H1 (cell line): ENCODE measurements at regions not wholly inside any gene's neighbourhood (a gene's known extent, or its start where the extent isn't known, plus 50 kb on each side); places are given as distances from the start of the nearest gene placed in this dataset.

Experiments
- CTCF ChIA-PET: fragments of 300-600 bp; sonication (Branson Sonifier 250); formaldehyde crosslinking; loops from one replicate; lab custom pipeline; 2021; ENCODE audit not compliant: partially characterized antibody; lab: Charles Lee
- POLR2A ChIA-PET: fragments of 300-600 bp; sonication (Branson Sonifier 250); formaldehyde crosslinking; loops from one replicate; lab custom pipeline; 2021; ENCODE audit warnings: inconsistent platforms; ENCODE audit not compliant: partially characterized antibody; lab: Charles Lee
- DNase-seq, 2 experiments: peaks; one replicate each; pipeline versions ENCODE4 v3.0.0 to v3.0.0-alpha.2; 2010 to 2022; ENCODE audit warnings: low spot score in 2 of 2, low read depth in 1 of 2, mixed read lengths in 1 of 2
- FAIRE-seq: peaks from 2 replicates; lab custom pipeline; 2011; peaks lifted over from hg19 to GRCh38; lab: Jason Lieb, UNC
- H2AFZ ChIP-seq: 2 replicates; pipeline ENCODE4 v1.8.1; 2012; ENCODE audit warnings: low read length, inconsistent platforms
- H2AK5ac ChIP-seq: 2 replicates; pipeline ENCODE4 v1.6.1; 2013; ENCODE audit warnings: low read depth, low read length
- H2BK120ac ChIP-seq: replicated peaks from 2 replicates; pipeline ENCODE3; 2013; ENCODE audit warnings: low read depth, low read length, inconsistent platforms
- H2BK12ac ChIP-seq: 2 replicates; pipeline ENCODE4 v1.6.1; 2013; ENCODE audit warnings: low read depth, low read length
- H2BK15ac ChIP-seq: 2 replicates; pipeline ENCODE4 v1.6.1; 2013; ENCODE audit warnings: low read length
- H2BK20ac ChIP-seq: 2 replicates; pipeline ENCODE4 v1.6.1; 2013; ENCODE audit warnings: low read length
- H2BK5ac ChIP-seq: 2 replicates; pipeline ENCODE4 v1.6.1; 2013; ENCODE audit warnings: low read depth, low read length
- H3K14ac ChIP-seq: 2 replicates; pipeline ENCODE4 v1.6.1; 2013; ENCODE audit warnings: inconsistent platforms; ENCODE audit not compliant: insufficient read length
- H3K18ac ChIP-seq: 2 replicates; pipeline ENCODE4 v1.6.1; 2013; ENCODE audit warnings: low read length; ENCODE audit errors: extremely low read depth
- H3K23ac ChIP-seq: 2 replicates; pipeline ENCODE4 v1.6.1; 2013; ENCODE audit warnings: inconsistent platforms; ENCODE audit not compliant: insufficient read length
- H3K23me2 ChIP-seq: 2 replicates; pipeline ENCODE4 v1.6.1; 2013; ENCODE audit warnings: low read depth, low read length
- H3K27ac ChIP-seq: 2 replicates; pipeline ENCODE4 v1.6.1; 2011; ENCODE audit warnings: low read depth, low read length, inconsistent platforms
- H3K27me3 ChIP-seq, 4 experiments: replicated peaks in 1 of 4; 1 replicate in 1 of 4; 2 replicates in 3 of 4; pipeline versions ENCODE4 v1.6.1 to v1.8.1; 2011 to 2013; ENCODE audit warnings: low read length in 3 of 4, mild to moderate bottlenecking in 3 of 4, inconsistent platforms in 2 of 4, mixed read lengths in 2 of 4, moderate library complexity in 1 of 4; ENCODE audit not compliant: control insufficient read depth in 3 of 4, insufficient read depth in 3 of 4; ENCODE audit errors: extremely low read depth in 1 of 4
- H3K36me3 ChIP-seq, 4 experiments: 2 replicates each; pipeline versions ENCODE4 v1.6.1 to v1.8.1; 2011 to 2013; ENCODE audit warnings: mild to moderate bottlenecking in 4 of 4, low read length in 3 of 4, moderate library complexity in 2 of 4, control low read depth in 1 of 4, inconsistent platforms in 1 of 4; ENCODE audit not compliant: insufficient read depth in 4 of 4, control insufficient read depth in 2 of 4
- H3K4ac ChIP-seq: replicated peaks from 2 replicates; pipeline ENCODE3; 2013; ENCODE audit warnings: low read length, low read depth, mixed read lengths, inconsistent platforms; ENCODE audit not compliant: insufficient read length
- H3K4me1 ChIP-seq, 4 experiments: replicated peaks in 1 of 4; 1 replicate in 1 of 4; 2 replicates in 3 of 4; pipeline versions ENCODE4 v1.6.1 to v1.8.1; 2011 to 2013; ENCODE audit warnings: low read length in 3 of 4, inconsistent platforms in 2 of 4, mixed read lengths in 1 of 4; ENCODE audit not compliant: insufficient read depth in 4 of 4, control insufficient read depth in 3 of 4
- H3K4me2 ChIP-seq, 2 experiments: 2 replicates each; pipeline versions ENCODE4 v1.6.1 to v1.8.1; 2011 to 2013; ENCODE audit warnings: low read depth in 2 of 2, low read length in 2 of 2, control low read depth in 1 of 2, inconsistent platforms in 1 of 2, mild to moderate bottlenecking in 1 of 2; ENCODE audit not compliant: insufficient read depth in 1 of 2
- H3K4me3 ChIP-seq, 4 experiments: fragments of 200-600, 300-600 bp in 1 of 4; sonication (generic), shearing (Covaris generic), sonication (Bioruptor Twin) in 1 of 4; 2 replicates each; pipeline versions ENCODE4 v1.5.1 to v1.8.1; 2011 to 2016; ENCODE audit warnings: low read length in 4 of 4, low read depth in 3 of 4, control low read depth in 2 of 4, inconsistent platforms in 2 of 4, mild to moderate bottlenecking in 2 of 4, mixed read lengths in 1 of 4, moderate library complexity in 1 of 4; ENCODE audit not compliant: insufficient read depth in 2 of 4; ENCODE audit errors: extremely low read depth in 1 of 4
- H3K56ac ChIP-seq: replicated peaks from 2 replicates; pipeline ENCODE3; 2013; ENCODE audit warnings: low read depth, mild to moderate bottlenecking, mixed read lengths, low read length, inconsistent platforms; ENCODE audit not compliant: insufficient read length
- H3K79me1 ChIP-seq: 2 replicates; pipeline ENCODE4 v1.6.1; 2013; ENCODE audit warnings: low read depth, low read length, control low read depth
- H3K79me2 ChIP-seq, 2 experiments: 2 replicates each; pipeline versions ENCODE4 v1.6.1 to v1.8.1; 2012 to 2013; ENCODE audit warnings: low read length in 2 of 2, mild to moderate bottlenecking in 2 of 2, inconsistent platforms in 1 of 2; ENCODE audit not compliant: insufficient read depth in 2 of 2, control insufficient read depth in 1 of 2
- H3K9ac ChIP-seq, 4 experiments: replicated peaks in 1 of 4; 1 replicate in 1 of 4; 2 replicates in 3 of 4; pipeline versions ENCODE4 v1.6.1 to v1.8.1; 2011 to 2013; ENCODE audit warnings: low read depth in 3 of 4, low read length in 3 of 4, control low read depth in 2 of 4, mild to moderate bottlenecking in 2 of 4, moderate library complexity in 2 of 4, inconsistent platforms in 1 of 4; ENCODE audit errors: extremely low read depth in 1 of 4
- H3K9me3 ChIP-seq, 2 experiments: 2 replicates each; pipeline versions ENCODE4 v1.6.1 to v1.8.1; 2012 to 2013; ENCODE audit warnings: mild to moderate bottlenecking in 2 of 2, moderate library complexity in 2 of 2, control low read depth in 1 of 2, inconsistent platforms in 1 of 2, low read depth in 1 of 2, low read length in 1 of 2, mixed read lengths in 1 of 2; ENCODE audit not compliant: insufficient read depth in 2 of 2
- H4K20me1 ChIP-seq, 2 experiments: replicated peaks in 1 of 2; 2 replicates each; pipeline versions ENCODE3 to v1.8.1; 2011 to 2013; ENCODE audit warnings: inconsistent platforms in 2 of 2, low read length in 2 of 2, mild to moderate bottlenecking in 1 of 2; ENCODE audit not compliant: insufficient read depth in 2 of 2, control insufficient read depth in 1 of 2
- H4K5ac ChIP-seq: 2 replicates; pipeline ENCODE4 v1.6.1; 2013; ENCODE audit warnings: low read length, low read depth, mixed read lengths, inconsistent platforms; ENCODE audit not compliant: insufficient read length
- H4K8ac ChIP-seq: 2 replicates; pipeline ENCODE4 v1.8.0; 2013; ENCODE audit warnings: mild to moderate bottlenecking, moderate library complexity, low read length, inconsistent platforms; ENCODE audit not compliant: insufficient read depth; ENCODE audit errors: extremely low read depth
- H4K91ac ChIP-seq: replicated peaks from 2 replicates; pipeline ENCODE3; 2013; ENCODE audit warnings: low read length, mixed read lengths, inconsistent platforms; ENCODE audit not compliant: insufficient read length
- BCL11A ChIP-seq, 2 experiments: IDR thresholded peaks; one replicate each; pipeline ENCODE4 v1.6.1; 2011; ENCODE audit warnings: low read depth in 2 of 2, low read length in 2 of 2, mild to moderate bottlenecking in 2 of 2
- CEBPB ChIP-seq: IDR thresholded peaks from 2 replicates; pipeline ENCODE4 v1.6.1; 2012; ENCODE audit warnings: low read depth, low read length
- EP300 ChIP-seq, 2 experiments: IDR thresholded peaks; 1 replicate in 1 of 2; 2 replicates in 1 of 2; pipeline ENCODE4 v1.6.1; 2011 to 2012; ENCODE audit warnings: low read depth in 2 of 2, low read length in 2 of 2, mild to moderate bottlenecking in 2 of 2, borderline replicate concordance in 1 of 2, inconsistent platforms in 1 of 2, moderate library complexity in 1 of 2
- PHF8 ChIP-seq: fragments of 200-600 bp; sonication (generic); conservative IDR thresholded peaks from 2 replicates; pipeline ENCODE4 v1.7.1; 2012; ENCODE audit warnings: low read depth, mild to moderate bottlenecking, inconsistent platforms, low read length, moderate library complexity
- RBBP5 ChIP-seq: IDR thresholded peaks from 2 replicates; pipeline ENCODE4 v1.7.1; 2012; ENCODE audit warnings: low read depth, mild to moderate bottlenecking, inconsistent platforms, low read length, moderate library complexity, borderline replicate concordance
- SIRT6 ChIP-seq: IDR thresholded peaks from one replicate; pipeline ENCODE4 v1.7.1; 2012; ENCODE audit warnings: low read length, inconsistent platforms
- SP4 ChIP-seq: IDR thresholded peaks from 2 replicates; pipeline ENCODE4 v1.6.1; 2012; ENCODE audit warnings: low read length, inconsistent platforms
- whole genome bisulfite sequencing, 2 experiments: shearing (Covaris generic) in 1 of 2; methylation state at CpG; one replicate each; pipeline versions ENCODE4 v1.1.6 to v1.1.7; 2013 to 2015; ENCODE audit warnings: low lambda C conversion rate in 2 of 2, mixed read lengths in 2 of 2, inconsistent platforms in 1 of 2, low coverage in 1 of 2, missing lambda C conversion rate in 1 of 2; ENCODE audit not compliant: insufficient replicate concordance in 2 of 2, insufficient coverage in 1 of 2, insufficient read length in 1 of 2; ENCODE audit errors: extremely low coverage in 1 of 2, missing lambda C conversion rate in 1 of 2; 5-methylcytosine and 5-hydroxymethylcytosine counted together
- TF ChIP-seq, protein P1 (sequence below): IDR thresholded peaks from 2 replicates; pipeline ENCODE4 v1.6.1; 2012; ENCODE audit warnings: inconsistent platforms

DNA sequence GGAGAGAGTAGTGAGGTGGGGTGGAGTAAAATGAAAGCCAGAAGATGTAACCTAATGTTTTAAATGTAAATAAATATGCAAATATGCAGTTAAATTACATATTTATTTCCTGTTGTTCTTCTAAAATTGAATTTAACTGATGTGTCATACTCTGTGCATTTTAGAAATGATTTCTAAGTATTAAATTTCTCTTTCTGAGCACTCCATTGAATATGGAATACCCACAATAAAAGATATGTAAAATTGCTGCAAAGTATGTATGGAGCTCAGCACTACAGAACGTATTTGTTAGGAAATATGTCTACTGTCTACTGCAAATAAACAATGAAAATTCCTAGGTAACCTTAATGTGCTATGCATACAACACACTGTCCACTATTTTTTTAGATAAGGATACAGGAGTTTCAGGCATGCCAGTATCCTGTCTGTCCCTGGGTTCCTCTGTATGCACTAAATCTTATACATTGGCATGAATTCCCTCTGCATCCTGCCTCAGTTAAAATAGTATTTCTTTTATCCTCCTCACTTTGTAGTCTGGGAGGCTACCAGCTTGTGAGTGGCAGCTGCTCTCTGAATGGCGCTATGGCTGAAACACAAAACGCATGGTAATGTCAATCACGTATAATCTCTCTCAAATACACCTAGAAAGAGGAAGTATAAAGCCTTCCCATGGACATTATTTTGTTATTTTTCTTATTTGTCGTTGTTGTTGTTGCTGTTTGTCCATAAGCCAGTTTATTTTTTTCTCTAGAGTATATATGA, 579.5 kb downstream of the PYDC2 start:
- Histone ChIP-seq H2BK20ac (no peak overlapping the region), H2BK5ac (no peak overlapping the region), H4K8ac (no peak overlapping the region), H3K4me1 (peaks cover 0 to 5% (median 4%) of the 10 kb centered on the region in 4 experiments; a peak in 4 of 7 replicates), H3K23ac (no peak overlapping the region), H3K9ac (no peak overlapping the region), H3K27me3 (no peaks in the 10 kb centered on the region), H4K20me1 (no peaks in the 10 kb centered on the region), H3K14ac (no peak overlapping the region), H4K91ac (no peak overlapping the region), H2AK5ac (no peak overlapping the region), H3K23me2 (no peaks in the 10 kb centered on the region; the same call in 1 of the 2 replicates), H3K56ac (no peak overlapping the region), H3K79me1 (no peaks in the 10 kb centered on the region), H3K9me3 (no peaks in the 10 kb centered on the region), H3K79me2 (no peaks in the 10 kb centered on the region), H2BK15ac (no peak overlapping the region)
- POLR2A ChIA-PET: no interaction called here
- no peak for DNase-seq
- FAIRE-seq: no peak
- 82% methylated on average over 5 of the region's 5 CpGs; no CpG with 5 or more reads in 1 of the 2 experiments for WGBS, 2 experiments
- no peak for TF ChIP-seq SIRT6
- no peak for TF ChIP-seq PHF8
- TF ChIP-seq BCL11A (IDR thresholded peaks at IDR 0.05; ENCODE audit: low read depth in 2 of 2, low read length in 2 of 2): no peak
- no peak for TF ChIP-seq RBBP5
- TF ChIP-seq, protein P1, sequence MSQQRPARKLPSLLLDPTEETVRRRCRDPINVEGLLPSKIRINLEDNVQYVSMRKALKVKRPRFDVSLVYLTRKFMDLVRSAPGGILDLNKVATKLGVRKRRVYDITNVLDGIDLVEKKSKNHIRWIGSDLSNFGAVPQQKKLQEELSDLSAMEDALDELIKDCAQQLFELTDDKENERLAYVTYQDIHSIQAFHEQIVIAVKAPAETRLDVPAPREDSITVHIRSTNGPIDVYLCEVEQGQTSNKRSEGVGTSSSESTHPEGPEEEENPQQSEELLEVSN: no peak
- TF ChIP-seq CEBPB: no peak
- TF ChIP-seq SP4: no peak
- no peak for TF ChIP-seq EP300 (IDR thresholded peaks at IDR 0.05; ENCODE audit: borderline replicate concordance in 1 of 2, low read depth in 2 of 2, low read length in 2 of 2)
- TF ChIP-seq, all 59 proteins: peak for 0
- no peak overlapping the region for H3K4ac ChIP-seq
- no peaks in the 10 kb centered on the region for H3K36me3 ChIP-seq
- H3K4me2 ChIP-seq: no peak overlapping the region
- H2BK12ac ChIP-seq: no peak overlapping the region
- H4K5ac ChIP-seq: no peak overlapping the region
- no peak overlapping the region for H3K27ac ChIP-seq
- no peak overlapping the region for H3K18ac ChIP-seq
- no peak overlapping the region for H3K4me3 ChIP-seq
- CTCF ChIA-PET: no interaction called here
- H2AFZ ChIP-seq: no peak overlapping the region; the same call in 1 of the 2 replicates
- H2BK120ac ChIP-seq: no peak overlapping the region
